Progenitor cell of endocrine pancreas (in vitro differentiated cells): ENCODE measurements at regions not wholly inside any gene's neighbourhood (a gene's known extent, or its start where the extent isn't known, plus 50 kb on each side); places are given as distances from the start of the nearest gene placed in this dataset.

Experiments
- DNase-seq: peaks from one replicate; pipeline ENCODE4 v3.0.0; 2021; ENCODE audit warnings: low spot score; ENCODE audit not compliant: unreplicated experiment
- H3K27ac Mint-ChIP-seq: 2 replicates; pipeline ENCODE4 v1.8.0; 2021; ENCODE audit warnings: mild to moderate bottlenecking, moderate library complexity, mixed read lengths
- H3K27me3 Mint-ChIP-seq: 2 replicates; pipeline ENCODE4 v1.8.0; 2021; ENCODE audit warnings: mixed read lengths
- H3K36me3 Mint-ChIP-seq: 2 replicates; pipeline ENCODE4 v1.8.0; 2022; ENCODE audit warnings: mixed read lengths; ENCODE audit not compliant: insufficient read depth
- H3K4me1 Mint-ChIP-seq: 2 replicates; pipeline ENCODE4 v1.8.0; 2021; ENCODE audit warnings: low read depth, mixed read lengths
- H3K4me3 Mint-ChIP-seq: 2 replicates; pipeline ENCODE4 v1.8.0; 2021; ENCODE audit warnings: low read depth, mild to moderate bottlenecking, moderate library complexity, mixed read lengths
- H3K9me3 Mint-ChIP-seq: 2 replicates; pipeline ENCODE4 v1.8.0; 2021; ENCODE audit warnings: low read depth, mixed read lengths
- TF ChIP-seq, protein P1 (sequence below): fragments of 200-600 bp; sonication (generic); IDR thresholded peaks from one replicate; pipeline ENCODE4 v1.5.0; 2021; ENCODE audit warnings: antibody characterized with exemption, mild to moderate bottlenecking; ENCODE audit not compliant: unreplicated experiment

- TF ChIP-seq, protein P1, sequence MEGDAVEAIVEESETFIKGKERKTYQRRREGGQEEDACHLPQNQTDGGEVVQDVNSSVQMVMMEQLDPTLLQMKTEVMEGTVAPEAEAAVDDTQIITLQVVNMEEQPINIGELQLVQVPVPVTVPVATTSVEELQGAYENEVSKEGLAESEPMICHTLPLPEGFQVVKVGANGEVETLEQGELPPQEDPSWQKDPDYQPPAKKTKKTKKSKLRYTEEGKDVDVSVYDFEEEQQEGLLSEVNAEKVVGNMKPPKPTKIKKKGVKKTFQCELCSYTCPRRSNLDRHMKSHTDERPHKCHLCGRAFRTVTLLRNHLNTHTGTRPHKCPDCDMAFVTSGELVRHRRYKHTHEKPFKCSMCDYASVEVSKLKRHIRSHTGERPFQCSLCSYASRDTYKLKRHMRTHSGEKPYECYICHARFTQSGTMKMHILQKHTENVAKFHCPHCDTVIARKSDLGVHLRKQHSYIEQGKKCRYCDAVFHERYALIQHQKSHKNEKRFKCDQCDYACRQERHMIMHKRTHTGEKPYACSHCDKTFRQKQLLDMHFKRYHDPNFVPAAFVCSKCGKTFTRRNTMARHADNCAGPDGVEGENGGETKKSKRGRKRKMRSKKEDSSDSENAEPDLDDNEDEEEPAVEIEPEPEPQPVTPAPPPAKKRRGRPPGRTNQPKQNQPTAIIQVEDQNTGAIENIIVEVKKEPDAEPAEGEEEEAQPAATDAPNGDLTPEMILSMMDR: no peak
- Mint-ChIP-seq H3K27me3 (peaks cover 6% of the 10 kb centered on the region), H3K9me3 (no peaks in the 10 kb centered on the region), H3K36me3 (no peaks in the 10 kb centered on the region), H3K4me1 (no peaks in the 10 kb centered on the region), H3K27ac (no peak overlapping the region), H3K4me3 (no peak overlapping the region)
- DNase-seq: no peak
Measured at GRCh38 chr7:156119771-156120170, 307.5 kb upstream of the SHH start.

DNA sequence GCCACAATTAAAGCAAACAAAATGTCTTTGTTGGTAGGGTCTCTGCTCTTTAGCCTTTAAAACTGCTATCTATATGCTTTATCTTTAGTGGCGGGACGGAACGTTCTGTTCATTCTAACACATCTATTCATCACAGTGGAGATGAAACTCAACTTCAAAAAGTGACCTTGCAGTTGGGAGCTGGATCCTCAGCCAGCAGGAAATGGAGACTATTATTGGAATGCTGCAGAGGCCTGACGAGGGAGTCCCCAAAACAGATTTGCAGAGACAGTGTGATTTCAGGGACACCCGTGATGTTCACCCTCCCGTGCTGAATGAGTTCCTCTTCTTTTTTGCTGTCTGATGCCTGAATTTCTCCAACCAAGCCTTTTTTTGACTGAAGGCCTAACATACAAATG, 306.0 kb upstream of the SHH start:
- TF ChIP-seq, protein P1: no peak
- no peak for DNase-seq
- Mint-ChIP-seq H3K4me3 (no peak overlapping the region), H3K27me3 (peaks cover 8% of the 10 kb centered on the region), H3K9me3 (no peaks in the 10 kb centered on the region), H3K4me1 (no peaks in the 10 kb centered on the region), H3K27ac (no peak overlapping the region), H3K36me3 (no peaks in the 10 kb centered on the region)

DNA sequence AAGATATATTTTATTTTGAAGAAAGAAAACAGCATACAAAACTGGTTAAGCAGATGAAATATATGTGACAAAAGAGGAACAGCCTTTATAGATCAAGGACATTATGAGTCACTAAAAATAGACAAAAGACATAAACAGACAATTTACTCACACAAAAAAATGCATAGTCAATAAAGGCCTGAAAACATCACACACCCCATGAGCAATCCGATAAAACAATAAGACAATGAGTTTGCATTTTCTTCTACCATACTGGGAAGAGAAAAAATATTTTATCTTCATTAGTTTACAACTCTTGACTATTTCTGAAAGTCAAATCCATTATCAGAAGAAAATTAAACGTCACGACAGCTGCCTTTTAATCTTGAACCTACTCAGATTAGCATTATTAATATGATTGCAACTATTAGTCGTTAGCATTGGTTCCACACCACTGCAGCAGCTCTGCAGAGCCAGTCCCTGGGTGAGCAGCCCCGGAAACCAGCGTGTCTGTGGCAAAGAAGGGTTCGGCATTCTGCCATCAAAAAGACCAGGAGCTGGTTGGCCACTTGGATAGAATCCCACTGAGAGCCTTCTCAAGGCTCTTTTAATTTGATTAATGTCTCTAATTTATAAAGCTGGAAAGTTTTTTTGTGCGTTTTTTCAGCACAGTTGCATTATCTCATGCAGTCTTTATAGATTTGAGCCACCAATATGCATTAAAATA, 305.4 kb upstream of the SHH start:
- Mint-ChIP-seq H3K4me3 (no peak overlapping the region), H3K4me1 (no peaks in the 10 kb centered on the region), H3K36me3 (no peaks in the 10 kb centered on the region), H3K9me3 (no peaks in the 10 kb centered on the region), H3K27me3 (peaks cover 10% of the 10 kb centered on the region), H3K27ac (no peak overlapping the region)
- TF ChIP-seq, protein P1: no peak
- DNase-seq: no peak

GRCh38 chr7:156116514-156117215, 304.4 kb upstream of the SHH start:
- Mint-ChIP-seq H3K27me3 (peaks cover 12% of the 10 kb centered on the region), H3K4me3 (no peak overlapping the region), H3K9me3 (no peaks in the 10 kb centered on the region), H3K4me1 (no peaks in the 10 kb centered on the region), H3K36me3 (no peaks in the 10 kb centered on the region), H3K27ac (no peak overlapping the region)
- TF ChIP-seq, protein P1: no peak
- DNase-seq: no peak

DNA sequence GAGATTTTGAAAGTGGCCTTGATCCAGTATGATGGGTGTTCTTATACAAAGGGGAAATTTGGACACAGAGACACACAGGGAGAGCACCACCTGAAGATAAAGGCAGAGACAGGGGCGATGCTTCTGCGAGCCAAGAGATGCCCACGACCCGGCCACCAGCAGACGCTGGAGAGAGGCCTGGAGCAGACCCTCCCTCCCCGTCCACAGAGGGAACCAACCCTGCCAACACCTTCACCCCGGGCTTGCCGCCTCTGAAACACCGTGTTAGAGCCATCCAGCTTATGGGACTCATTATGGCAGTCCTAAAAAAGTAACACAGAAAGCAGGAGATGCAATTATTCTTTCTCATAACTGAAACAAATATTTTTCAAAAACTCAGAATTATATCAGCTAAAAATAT, 303.3 kb upstream of the SHH start:
- Mint-ChIP-seq H3K4me3 (no peak overlapping the region), H3K27me3 (peaks cover 17% of the 10 kb centered on the region), H3K4me1 (no peaks in the 10 kb centered on the region), H3K9me3 (no peaks in the 10 kb centered on the region), H3K36me3 (no peaks in the 10 kb centered on the region), H3K27ac (no peak overlapping the region)
- TF ChIP-seq, protein P1: no peak
- DNase-seq: no peak
